ENCODE measurements at regions not wholly inside any gene's neighbourhood (a gene's known extent, or its start where the extent isn't known, plus 50 kb on each side); places are given as distances from the start of the nearest gene placed in this dataset.

DNA sequence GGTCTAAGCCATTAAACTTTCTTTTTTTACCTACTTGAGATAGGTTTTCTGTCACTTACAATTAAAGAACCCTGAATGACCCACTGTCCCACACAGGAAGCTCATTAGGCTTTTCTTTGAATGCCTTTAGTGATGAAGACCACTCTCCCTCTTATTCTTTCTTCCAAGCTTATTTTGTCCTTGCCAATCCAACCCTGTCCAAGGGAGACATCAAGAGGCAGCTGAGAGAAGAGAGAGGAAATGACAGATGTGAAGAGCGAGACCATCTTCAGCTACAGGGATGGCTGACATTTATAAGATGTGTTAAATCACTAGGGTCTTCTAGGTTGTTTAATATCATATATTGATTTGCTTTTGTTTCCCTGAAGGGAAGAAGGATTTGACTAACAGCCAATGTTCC lies 133.5 kb downstream of the FAM114A2 start:
- no peak overlapping the region for H3K27ac ChIP-seq (ENCODE audit: low read depth, low read length, poor library complexity, severe bottlenecking)
- ChIA-PET POLR2A (no interaction called here), CTCF (ENCODE audit: unreplicated experiment) (no interaction called here)
- no peak overlapping the region for H3K4me2 ChIP-seq (ENCODE audit: low read length)
- H3K36me3 ChIP-seq (ENCODE audit: insufficient read depth, low read length) = no peaks in the 10 kb centered on the region
- H3K79me2 ChIP-seq (ENCODE audit: insufficient read depth, low read depth, low read length) = no peaks in the 10 kb centered on the region
- intact Hi-C loops (cut with micrococcal nuclease; ENCODE audit: unreplicated experiment) = no loop called here
- BruUV-seq (replicated peaks) = no TSS peak
- peak; percentile 3 for DNase-seq (ENCODE audit: low spot score)
- H3K9me3 ChIP-seq (ENCODE audit: low read length) = no peaks in the 10 kb centered on the region
- no peaks in the 10 kb centered on the region for H3K9me2 ChIP-seq (ENCODE audit: insufficient read depth, low read length)
- no peaks in the 10 kb centered on the region for H3K4me1 ChIP-seq (ENCODE audit: insufficient read depth, low read length, poor library complexity, severe bottlenecking)
- H2AFZ ChIP-seq (ENCODE audit: low read length) = no peak overlapping the region
- TF ChIP-seq EZH2phosphoT487 (IDR thresholded peaks at IDR 0.05; ENCODE audit: borderline replicate concordance, low read depth, low read length) = no peak
- TF ChIP-seq, protein P1, sequence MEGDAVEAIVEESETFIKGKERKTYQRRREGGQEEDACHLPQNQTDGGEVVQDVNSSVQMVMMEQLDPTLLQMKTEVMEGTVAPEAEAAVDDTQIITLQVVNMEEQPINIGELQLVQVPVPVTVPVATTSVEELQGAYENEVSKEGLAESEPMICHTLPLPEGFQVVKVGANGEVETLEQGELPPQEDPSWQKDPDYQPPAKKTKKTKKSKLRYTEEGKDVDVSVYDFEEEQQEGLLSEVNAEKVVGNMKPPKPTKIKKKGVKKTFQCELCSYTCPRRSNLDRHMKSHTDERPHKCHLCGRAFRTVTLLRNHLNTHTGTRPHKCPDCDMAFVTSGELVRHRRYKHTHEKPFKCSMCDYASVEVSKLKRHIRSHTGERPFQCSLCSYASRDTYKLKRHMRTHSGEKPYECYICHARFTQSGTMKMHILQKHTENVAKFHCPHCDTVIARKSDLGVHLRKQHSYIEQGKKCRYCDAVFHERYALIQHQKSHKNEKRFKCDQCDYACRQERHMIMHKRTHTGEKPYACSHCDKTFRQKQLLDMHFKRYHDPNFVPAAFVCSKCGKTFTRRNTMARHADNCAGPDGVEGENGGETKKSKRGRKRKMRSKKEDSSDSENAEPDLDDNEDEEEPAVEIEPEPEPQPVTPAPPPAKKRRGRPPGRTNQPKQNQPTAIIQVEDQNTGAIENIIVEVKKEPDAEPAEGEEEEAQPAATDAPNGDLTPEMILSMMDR (conservative IDR thresholded peaks at IDR 0.05; ENCODE audit: low read length) = no peak; the same call in none of the 2 replicates
- H4K20me1 ChIP-seq (ENCODE audit: insufficient read depth, low read length) = no peaks in the 10 kb centered on the region
- H3K4me3 ChIP-seq (ENCODE audit: low read depth, low read length, poor library complexity, severe bottlenecking) = no peak overlapping the region

DNA sequence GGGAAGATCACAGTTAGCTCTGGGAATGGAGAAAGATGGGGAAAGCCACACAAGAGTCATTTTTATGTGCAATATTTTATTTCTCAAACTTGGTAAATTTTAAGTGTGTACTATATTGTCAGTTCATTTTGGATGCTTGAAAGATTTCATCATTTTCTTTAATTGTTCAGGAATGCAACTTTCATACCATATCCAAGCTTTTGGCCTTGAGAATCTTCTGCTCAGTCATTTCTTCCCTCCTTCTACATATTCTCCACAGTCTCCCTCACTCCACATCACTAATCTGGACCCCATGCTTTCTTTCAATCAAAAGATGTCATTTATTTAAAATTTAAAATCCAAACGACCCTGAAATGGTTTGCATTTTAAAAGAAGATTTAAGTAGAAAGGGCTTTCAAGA lies 135.4 kb downstream of the FAM114A2 start:
- POLR2A ChIA-PET = interaction anchor here (0.6 kb wide), 1 partner anchor 1688 kb away, joined by 3 read pairs; no protein-coding TSS in a partner anchor

DNA sequence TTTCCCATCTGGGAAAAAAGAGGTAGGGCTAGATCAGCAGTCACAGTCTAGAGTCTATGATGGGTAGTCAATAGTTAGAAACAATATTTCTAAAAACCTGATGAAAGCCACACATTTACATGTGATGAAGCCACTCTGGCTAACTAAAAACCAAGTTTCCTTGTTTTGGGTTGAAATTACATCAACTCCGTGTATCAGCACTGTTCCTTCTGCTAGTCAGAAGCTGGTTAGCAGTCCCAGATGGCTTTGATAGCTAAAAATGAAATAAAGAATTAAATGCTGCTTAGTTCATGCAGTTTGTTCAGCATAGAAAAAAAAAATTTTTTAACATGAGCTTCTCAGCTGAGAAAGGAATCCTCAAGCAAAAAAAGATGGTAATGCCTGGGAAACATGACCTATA lies 136.7 kb downstream of the FAM114A2 start:
- no peak for DNase-seq (ENCODE audit: low spot score)
- H4K20me1 ChIP-seq (ENCODE audit: insufficient read depth, low read length) = no peaks in the 10 kb centered on the region
- no peaks in the 10 kb centered on the region for H3K4me1 ChIP-seq (ENCODE audit: insufficient read depth, low read length, poor library complexity, severe bottlenecking)
- ChIA-PET POLR2A (no interaction called here), CTCF (ENCODE audit: unreplicated experiment) (no interaction called here)
- H3K36me3 ChIP-seq (ENCODE audit: insufficient read depth, low read length) = no peaks in the 10 kb centered on the region
- no peaks in the 10 kb centered on the region for H3K79me2 ChIP-seq (ENCODE audit: insufficient read depth, low read depth, low read length)
- intact Hi-C loops (cut with micrococcal nuclease; ENCODE audit: unreplicated experiment) = no loop called here
- no TSS peak for BruUV-seq (replicated peaks)
- no peak overlapping the region for H2AFZ ChIP-seq (ENCODE audit: low read length)
- H3K4me2 ChIP-seq (ENCODE audit: low read length) = no peak overlapping the region
- H3K4me3 ChIP-seq (ENCODE audit: low read depth, low read length, poor library complexity, severe bottlenecking) = no peak overlapping the region
- H3K9me3 ChIP-seq (ENCODE audit: low read length) = no peaks in the 10 kb centered on the region
- H3K9me2 ChIP-seq (ENCODE audit: insufficient read depth, low read length) = no peaks in the 10 kb centered on the region
- TF ChIP-seq EZH2phosphoT487 (IDR thresholded peaks at IDR 0.05; ENCODE audit: borderline replicate concordance, low read depth, low read length) = no peak
- TF ChIP-seq, protein P1 (conservative IDR thresholded peaks at IDR 0.05; ENCODE audit: low read length) = no peak
- no peak overlapping the region for H3K27ac ChIP-seq (ENCODE audit: low read depth, low read length, poor library complexity, severe bottlenecking)

More for the DNA sequence above, 135.4 kb downstream of the FAM114A2 start:
- DNase-seq (ENCODE audit: low spot score) = no peak
- Histone ChIP-seq H3K4me1 (ENCODE audit: insufficient read depth, low read length, poor library complexity, severe bottlenecking) (no peaks in the 10 kb centered on the region), H3K4me3 (ENCODE audit: low read depth, low read length, poor library complexity, severe bottlenecking) (no peak overlapping the region), H3K79me2 (ENCODE audit: insufficient read depth, low read depth, low read length) (no peaks in the 10 kb centered on the region), H3K4me2 (ENCODE audit: low read length) (no peak overlapping the region), H3K36me3 (ENCODE audit: insufficient read depth, low read length) (no peaks in the 10 kb centered on the region), H2AFZ (ENCODE audit: low read length) (no peak overlapping the region), H3K9me2 (ENCODE audit: insufficient read depth, low read length) (no peaks in the 10 kb centered on the region), H3K27ac (ENCODE audit: low read depth, low read length, poor library complexity, severe bottlenecking) (no peak overlapping the region), H4K20me1 (ENCODE audit: insufficient read depth, low read length) (no peaks in the 10 kb centered on the region), H3K9me3 (ENCODE audit: low read length) (no peaks in the 10 kb centered on the region)
- BruUV-seq (replicated peaks) = no TSS peak
- CTCF ChIA-PET (ENCODE audit: unreplicated experiment) = no interaction called here
- TF ChIP-seq, protein P1 (conservative IDR thresholded peaks at IDR 0.05; ENCODE audit: low read length) = no peak
- TF ChIP-seq EZH2phosphoT487 (IDR thresholded peaks at IDR 0.05; ENCODE audit: borderline replicate concordance, low read depth, low read length) = no peak
- intact Hi-C loops (cut with micrococcal nuclease; ENCODE audit: unreplicated experiment) = no loop called here
